Testis (tissue), 2 donors: ENCODE measurements at regions not wholly inside any gene's neighbourhood (a gene's known extent, or its start where the extent isn't known, plus 50 kb on each side); places are given as distances from the start of the nearest gene placed in this dataset.

Source experiments
- DNase-seq: peaks from one replicate; pipeline ENCODE4 v3.0.0-alpha.2; 2019
- H3K27ac ChIP-seq, 2 donors: fragments of 200-600 bp; sonication (generic); one replicate each; pipeline ENCODE4 v1.5.1; 2019
- H3K27me3 ChIP-seq: fragments of 200-600 bp; sonication (generic); one replicate; pipeline ENCODE4 v1.5.1; 2019
- H3K36me3 ChIP-seq: fragments of 200-600 bp; sonication (generic); one replicate; pipeline ENCODE4 v1.5.1; 2017; ENCODE audit warnings: low read depth; ENCODE audit errors: missing control alignments
- H3K4me1 ChIP-seq: fragments of 200-600 bp; sonication (generic); one replicate; pipeline ENCODE4 v1.5.1; 2019
- H3K4me3 ChIP-seq, 2 donors: fragments of 200-600 bp; sonication (generic); one replicate each; pipeline ENCODE4 v1.5.1; 2017 to 2019
- H3K9me3 ChIP-seq: fragments of 200-600 bp; sonication (generic); one replicate; pipeline ENCODE4 v1.5.1; 2017
- POLR2A ChIP-seq: fragments of 450-650 bp; IDR thresholded peaks from one replicate; pipeline ENCODE4 v1.6.1; 2017; ENCODE audit warnings: antibody characterized with exemption, mild to moderate bottlenecking, moderate library complexity
- WGBS, 2 donors: methylation state at CpG; one replicate each; pipeline ENCODE4 v1.1.5; 2018; 5-methylcytosine and 5-hydroxymethylcytosine counted together
- intact Hi-C: fragments of 100-400 bp; cut with DNase I; formaldehyde crosslinking; loops from one replicate; pipeline ENCODE4 v1.15.1; 2023; ENCODE audit warnings: low total_unique reads
- TF ChIP-seq, protein P1 (sequence below), 3 experiments: fragments of 450-650 bp in 2 of 3; fragments of 200-600 bp in 1 of 3; sonication (generic) in 1 of 3; IDR thresholded peaks; one replicate each; pipeline ENCODE4 v1.5.1; 2016 to 2019; ENCODE audit warnings: antibody characterized with exemption in 3 of 3, mild to moderate bottlenecking in 2 of 3, moderate library complexity in 1 of 3

DNA sequence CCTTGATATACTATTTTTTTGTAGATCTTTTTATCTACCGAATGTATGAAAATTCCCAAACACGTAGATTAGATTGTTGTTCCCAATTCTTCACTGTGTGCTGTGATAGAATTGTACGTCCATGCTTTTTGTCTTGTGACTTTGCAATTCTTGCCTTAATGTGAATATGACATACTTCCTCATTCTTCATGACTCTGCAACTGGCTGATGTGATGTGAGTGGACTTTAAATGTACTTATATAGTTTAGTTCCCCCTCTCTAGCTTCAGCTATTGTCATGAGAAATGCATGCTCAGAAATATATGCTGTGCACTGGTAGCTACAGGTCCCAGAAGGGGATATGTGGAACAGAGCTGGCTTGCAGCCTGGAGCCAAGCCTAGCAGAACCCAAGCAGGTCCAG, 89.4 kb downstream of the FTHL17 start:
- WGBS, 2 donors, result 75 to 97% methylated on average over 3 of the region's 3 CpGs

DNA sequence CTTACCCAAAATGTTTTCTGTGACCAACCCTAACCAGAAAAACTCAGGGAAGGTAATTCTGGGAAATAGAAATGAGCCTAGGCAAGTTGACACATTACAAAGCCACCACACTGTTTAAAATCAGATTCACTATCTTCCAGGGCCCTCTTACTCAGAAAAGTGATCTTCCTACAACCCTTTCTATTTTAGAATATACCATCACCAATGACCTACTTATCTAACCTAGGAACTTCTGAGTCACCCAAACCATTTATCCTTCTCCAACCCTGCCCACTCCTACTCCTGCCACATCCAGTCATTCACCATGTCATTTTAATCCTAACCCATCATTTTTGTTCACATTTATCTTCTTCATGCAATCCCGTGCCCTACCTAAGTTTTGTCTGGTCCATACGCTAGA, 89.9 kb downstream of the FTHL17 start:
- Histone ChIP-seq H3K9me3 (no peaks in the 10 kb centered on the region), H3K27me3 (no peaks in the 10 kb centered on the region), H3K4me1 (no peaks in the 10 kb centered on the region), H3K36me3 (no peaks in the 10 kb centered on the region), H3K4me3 (no peak overlapping the region), H3K27ac (no peak overlapping the region)
- TF ChIP-seq, protein P1, sequence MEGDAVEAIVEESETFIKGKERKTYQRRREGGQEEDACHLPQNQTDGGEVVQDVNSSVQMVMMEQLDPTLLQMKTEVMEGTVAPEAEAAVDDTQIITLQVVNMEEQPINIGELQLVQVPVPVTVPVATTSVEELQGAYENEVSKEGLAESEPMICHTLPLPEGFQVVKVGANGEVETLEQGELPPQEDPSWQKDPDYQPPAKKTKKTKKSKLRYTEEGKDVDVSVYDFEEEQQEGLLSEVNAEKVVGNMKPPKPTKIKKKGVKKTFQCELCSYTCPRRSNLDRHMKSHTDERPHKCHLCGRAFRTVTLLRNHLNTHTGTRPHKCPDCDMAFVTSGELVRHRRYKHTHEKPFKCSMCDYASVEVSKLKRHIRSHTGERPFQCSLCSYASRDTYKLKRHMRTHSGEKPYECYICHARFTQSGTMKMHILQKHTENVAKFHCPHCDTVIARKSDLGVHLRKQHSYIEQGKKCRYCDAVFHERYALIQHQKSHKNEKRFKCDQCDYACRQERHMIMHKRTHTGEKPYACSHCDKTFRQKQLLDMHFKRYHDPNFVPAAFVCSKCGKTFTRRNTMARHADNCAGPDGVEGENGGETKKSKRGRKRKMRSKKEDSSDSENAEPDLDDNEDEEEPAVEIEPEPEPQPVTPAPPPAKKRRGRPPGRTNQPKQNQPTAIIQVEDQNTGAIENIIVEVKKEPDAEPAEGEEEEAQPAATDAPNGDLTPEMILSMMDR (IDR thresholded peaks at IDR 0.05), result no peak
- TF ChIP-seq POLR2A, result no peak
- 90 to 100% methylated on average over 2 of the region's 2 CpGs for WGBS, 2 donors
- DNase-seq, result no peak
- intact Hi-C loops, result no loop called here

More for the DNA sequence above, 89.4 kb downstream of the FTHL17 start:
- no peak for DNase-seq
- TF ChIP-seq POLR2A, result no peak
- TF ChIP-seq, protein P1 (IDR thresholded peaks at IDR 0.05), result no peak
- Histone ChIP-seq H3K36me3 (no peaks in the 10 kb centered on the region), H3K4me1 (no peaks in the 10 kb centered on the region), H3K9me3 (no peaks in the 10 kb centered on the region), H3K27ac (no peak overlapping the region), H3K4me3 (no peak overlapping the region), H3K27me3 (no peaks in the 10 kb centered on the region)
- intact Hi-C loops, result no loop called here

DNA sequence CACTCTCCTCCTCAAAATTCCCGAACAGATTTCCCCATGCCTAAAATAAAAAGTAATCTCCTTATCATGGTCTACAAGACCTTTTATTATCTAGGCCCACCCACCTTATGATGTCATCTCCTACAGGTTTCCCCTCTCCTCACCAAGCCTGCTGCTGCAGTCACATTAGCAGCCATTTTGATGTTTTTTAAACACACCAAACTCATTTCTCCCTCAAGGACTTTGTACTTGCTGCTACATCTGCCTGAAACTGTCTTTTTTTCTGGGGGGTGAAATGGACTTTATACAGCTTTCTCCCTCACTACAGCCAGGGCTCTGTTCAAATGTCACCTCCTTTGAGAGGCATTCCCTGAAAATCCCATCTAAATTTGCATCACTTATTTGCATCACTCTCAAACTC, 90.2 kb upstream of the TAB3 start:
- no peaks in the 10 kb centered on the region for H3K36me3 ChIP-seq
- 70 to 75% methylated on average over 1 of the region's 1 CpG for whole genome bisulfite sequencing, 2 donors
- H3K27ac ChIP-seq, result no peak overlapping the region
- TF ChIP-seq, protein P1 (IDR thresholded peaks at IDR 0.05), result no peak
- TF ChIP-seq POLR2A, result no peak
- H3K27me3 ChIP-seq, result no peaks in the 10 kb centered on the region
- intact Hi-C loops, result no loop called here
- no peaks in the 10 kb centered on the region for H3K9me3 ChIP-seq
- H3K4me1 ChIP-seq, result no peaks in the 10 kb centered on the region
- DNase-seq, result no peak
- no peak overlapping the region for H3K4me3 ChIP-seq

DNA sequence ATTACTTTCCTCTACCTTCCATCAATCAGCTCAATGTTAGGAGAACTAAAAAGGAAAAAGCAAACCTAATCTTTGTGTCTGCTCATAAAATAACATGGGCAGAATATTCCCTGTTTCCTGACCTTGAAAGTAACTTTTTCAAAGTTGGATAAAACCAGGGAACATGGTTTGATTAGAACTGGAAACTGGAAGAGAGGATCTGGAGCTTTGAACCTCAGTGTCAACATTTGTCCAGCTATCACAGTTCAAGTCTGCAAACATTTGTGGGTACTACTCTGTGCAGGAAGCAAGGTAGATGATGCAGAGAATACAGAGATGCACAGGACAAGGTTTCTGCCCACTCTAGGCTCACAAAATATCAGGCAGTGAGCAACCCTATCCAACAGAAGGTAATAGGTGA, 86.4 kb upstream of the TAB3 start:
- Histone ChIP-seq H3K4me3 (no peak overlapping the region), H3K27me3 (no peaks in the 10 kb centered on the region), H3K9me3 (no peaks in the 10 kb centered on the region), H3K27ac (no peak overlapping the region), H3K36me3 (no peaks in the 10 kb centered on the region), H3K4me1 (no peaks in the 10 kb centered on the region)
- intact Hi-C loops, result no loop called here
- DNase-seq, result no peak
- no peak for TF ChIP-seq POLR2A
- TF ChIP-seq, protein P1 (IDR thresholded peaks at IDR 0.05), result no peak

DNA sequence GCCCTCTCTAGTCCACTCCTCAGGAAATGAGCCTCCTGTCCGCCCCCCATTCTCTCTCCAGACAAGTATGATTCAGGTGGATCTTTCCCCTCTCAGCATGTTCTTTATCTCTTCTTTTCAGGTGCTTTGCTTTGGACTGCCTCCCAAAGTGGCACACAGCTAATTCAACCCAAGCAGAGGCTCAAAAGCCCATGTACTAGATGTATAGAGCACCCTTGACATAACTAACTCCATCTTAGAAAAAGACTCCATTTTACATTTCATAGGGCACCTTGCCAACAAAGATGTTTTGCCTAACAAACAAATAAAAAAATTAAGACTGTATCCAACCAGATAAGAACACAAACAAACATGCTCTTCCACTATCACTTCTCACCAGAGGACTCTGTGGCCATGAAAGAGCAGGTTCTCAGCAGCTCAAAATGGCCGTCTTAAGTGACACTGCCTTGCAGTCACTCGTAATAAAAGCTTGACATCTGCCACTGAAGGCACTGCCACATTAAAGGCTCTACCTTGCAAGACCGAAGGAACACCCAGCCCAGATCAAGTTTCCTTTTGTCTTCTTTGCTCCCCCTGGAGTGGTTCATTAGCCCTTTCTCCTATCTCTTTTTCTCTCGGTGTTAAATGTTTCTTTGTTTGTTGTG, 84.9 kb upstream of the TAB3 start:
- H3K4me3 ChIP-seq, result no peak overlapping the region
- no peaks in the 10 kb centered on the region for H3K36me3 ChIP-seq
- intact Hi-C loops, result no loop called here
- H3K27me3 ChIP-seq, result no peaks in the 10 kb centered on the region
- H3K4me1 ChIP-seq, result no peaks in the 10 kb centered on the region
- no peaks in the 10 kb centered on the region for H3K9me3 ChIP-seq
- H3K27ac ChIP-seq, result peak overlapping the region in 1 of 2 donors; percentile 44
- TF ChIP-seq, protein P1 (IDR thresholded peaks at IDR 0.05), result no peak
- no peak for TF ChIP-seq POLR2A
- 72 to 74% methylated on average over 5 of the region's 5 CpGs for WGBS, 2 donors
- DNase-seq, result peak; percentile 25
